Parathyroid adenoma (tissue), 2 donors: ENCODE measurements at regions not wholly inside any gene's neighbourhood (a gene's known extent, or its start where the extent isn't known, plus 50 kb on each side); places are given as distances from the start of the nearest gene placed in this dataset.

Source experiments
- H2AFZ ChIP-seq: fragments of 300-600 bp; sonication (generic); one replicate; pipeline ENCODE4 v1.7.0; 2017; ENCODE audit warnings: antibody characterized with exemption, mild to moderate bottlenecking
- H3K27ac ChIP-seq: fragments of 300-600 bp; sonication (generic); one replicate; pipeline ENCODE4 v1.7.0; 2017
- H3K27me3 ChIP-seq: fragments of 300-600 bp; sonication (generic); one replicate; pipeline ENCODE4 v1.7.0; 2017; ENCODE audit warnings: low read length; ENCODE audit not compliant: control insufficient read depth, insufficient read depth
- H3K36me3 ChIP-seq: fragments of 300-600 bp; sonication (generic); one replicate; pipeline ENCODE4 v1.7.0; 2017; ENCODE audit warnings: low read length; ENCODE audit not compliant: control insufficient read depth, insufficient read depth
- H3K4me1 ChIP-seq: fragments of 300-600 bp; sonication (generic); one replicate; pipeline ENCODE4 v1.7.0; 2017; ENCODE audit warnings: control low read depth
- H3K4me2 ChIP-seq: fragments of 300-600 bp; sonication (generic); one replicate; pipeline ENCODE4 v1.7.0; 2017; ENCODE audit warnings: low read length
- H3K4me3 ChIP-seq: fragments of 300-600 bp; sonication (generic); one replicate; pipeline ENCODE4 v1.7.0; 2017; ENCODE audit warnings: low read depth, low read length
- H3K79me2 ChIP-seq: fragments of 300-600 bp; sonication (generic); one replicate; pipeline ENCODE4 v1.7.0; 2017; ENCODE audit warnings: control low read depth
- H3K9ac ChIP-seq: fragments of 300-600 bp; sonication (generic); one replicate; pipeline ENCODE4 v1.7.0; 2017; ENCODE audit warnings: mild to moderate bottlenecking
- H3K9me3 ChIP-seq: fragments of 300-600 bp; sonication (generic); one replicate; pipeline ENCODE4 v1.7.0; 2017; ENCODE audit warnings: low read length; ENCODE audit not compliant: control insufficient read depth
- CTCF ChIP-seq: fragments of 300-600 bp; sonication (generic); IDR thresholded peaks from one replicate; pipeline ENCODE4 v1.7.0; 2017; ENCODE audit warnings: antibody characterized with exemption, mild to moderate bottlenecking
- donor health status: primary hyperparathyroidism.

GRCh38 chr1:181392613-181393220, 90.6 kb upstream of the CACNA1E start:
- no peak overlapping the region for H2AFZ ChIP-seq
- H3K4me2 ChIP-seq: no peak overlapping the region
- no peaks in the 10 kb centered on the region for H3K4me1 ChIP-seq
- no peaks in the 10 kb centered on the region for H3K79me2 ChIP-seq
- TF ChIP-seq CTCF: no peak
- no peaks in the 10 kb centered on the region for H3K36me3 ChIP-seq
- H3K27ac ChIP-seq: no peak overlapping the region
- no peaks in the 10 kb centered on the region for H3K27me3 ChIP-seq
- no peak overlapping the region for H3K9ac ChIP-seq
- H3K4me3 ChIP-seq: no peak overlapping the region
- H3K9me3 ChIP-seq: no peaks in the 10 kb centered on the region

GRCh38 chr1:181394766-181395165, 88.6 kb upstream of the CACNA1E start:
- H3K79me2 ChIP-seq: no peaks in the 10 kb centered on the region
- no peak overlapping the region for H3K4me2 ChIP-seq
- no peaks in the 10 kb centered on the region for H3K36me3 ChIP-seq
- no peaks in the 10 kb centered on the region for H3K4me1 ChIP-seq
- H3K9me3 ChIP-seq: no peaks in the 10 kb centered on the region
- no peaks in the 10 kb centered on the region for H3K27me3 ChIP-seq
- H2AFZ ChIP-seq: no peak overlapping the region
- H3K9ac ChIP-seq: no peak overlapping the region
- no peak for TF ChIP-seq CTCF
- no peak overlapping the region for H3K4me3 ChIP-seq
- no peak overlapping the region for H3K27ac ChIP-seq

GRCh38 chr1:181396171-181396670, 87.1 kb upstream of the CACNA1E start:
- Histone ChIP-seq H3K9ac (no peak overlapping the region), H3K4me1 (no peaks in the 10 kb centered on the region), H3K4me2 (no peak overlapping the region), H3K27me3 (no peaks in the 10 kb centered on the region), H3K9me3 (no peaks in the 10 kb centered on the region), H3K4me3 (no peak overlapping the region), H3K27ac (no peak overlapping the region), H2AFZ (no peak overlapping the region), H3K79me2 (no peaks in the 10 kb centered on the region), H3K36me3 (no peaks in the 10 kb centered on the region)
- no peak for TF ChIP-seq CTCF

GRCh38 chr1:181396811-181397210, 86.5 kb upstream of the CACNA1E start:
- Histone ChIP-seq H3K4me2 (no peak overlapping the region), H3K79me2 (no peaks in the 10 kb centered on the region), H3K4me3 (no peak overlapping the region), H3K27me3 (no peaks in the 10 kb centered on the region), H2AFZ (no peak overlapping the region), H3K36me3 (no peaks in the 10 kb centered on the region), H3K9ac (no peak overlapping the region), H3K4me1 (no peaks in the 10 kb centered on the region), H3K9me3 (no peaks in the 10 kb centered on the region), H3K27ac (no peak overlapping the region)
- no peak for TF ChIP-seq CTCF

GRCh38 chr1:181397845-181398244, 85.5 kb upstream of the CACNA1E start:
- Histone ChIP-seq H3K4me2 (no peak overlapping the region), H3K27ac (no peak overlapping the region), H3K9ac (no peak overlapping the region), H3K36me3 (no peaks in the 10 kb centered on the region), H3K27me3 (no peaks in the 10 kb centered on the region), H3K9me3 (no peaks in the 10 kb centered on the region), H3K79me2 (no peaks in the 10 kb centered on the region), H2AFZ (no peak overlapping the region), H3K4me1 (no peaks in the 10 kb centered on the region), H3K4me3 (no peak overlapping the region)
- no peak for TF ChIP-seq CTCF
